GM23338 (cell line): ENCODE measurements at regions not wholly inside any gene's neighbourhood (a gene's known extent, or its start where the extent isn't known, plus 50 kb on each side); places are given as distances from the start of the nearest gene placed in this dataset.

Source experiments
- ATAC-seq: fragments of 200-7000 bp; cut with Tn5 transposase; 3 replicates; pipeline ENCODE4 v1.9.1; 2020
- DNase-seq: peaks from one replicate; pipeline ENCODE4 v3.0.0-alpha.2; 2015; ENCODE audit warnings: low spot score
- H2AFZ ChIP-seq: fragments of 200-600 bp; sonication (generic); 2 replicates; pipeline ENCODE4 v1.8.0; 2016; ENCODE audit warnings: antibody characterized with exemption, mild to moderate bottlenecking, moderate library complexity
- H3F3A ChIP-seq: fragments of 200-600 bp; sonication (generic); replicated peaks from 2 replicates; pipeline ENCODE4 v1.8.0; 2017; ENCODE audit warnings: antibody characterized with exemption, mixed run types, low read depth
- H3K27ac ChIP-seq: fragments of 200-600 bp; sonication (generic); 2 replicates; pipeline ENCODE4 v1.6.1; 2016; ENCODE audit warnings: low read depth
- H3K27me3 ChIP-seq: fragments of 200-600 bp; sonication (generic); 2 replicates; pipeline ENCODE4 v1.8.0; 2016; ENCODE audit warnings: mild to moderate bottlenecking, mixed run types, moderate library complexity; ENCODE audit not compliant: insufficient read depth
- H3K36me3 ChIP-seq: fragments of 200-600 bp; sonication (generic); 2 replicates; pipeline ENCODE4 v1.8.0; 2016; ENCODE audit warnings: mild to moderate bottlenecking; ENCODE audit not compliant: insufficient read depth
- H3K4me1 ChIP-seq: fragments of 200-600 bp; sonication (generic); 2 replicates; pipeline ENCODE4 v1.8.0; 2016; ENCODE audit warnings: mild to moderate bottlenecking, moderate library complexity; ENCODE audit not compliant: insufficient read depth
- H3K4me2 ChIP-seq: fragments of 200-600 bp; sonication (generic); 2 replicates; pipeline ENCODE4 v1.7.1; 2017; ENCODE audit warnings: mixed run types
- H3K4me3 ChIP-seq: fragments of 200-600 bp; sonication (generic); 2 replicates; pipeline ENCODE4 v1.6.1; 2016; ENCODE audit warnings: mixed run types
- H3K79me2 ChIP-seq: fragments of 200-600 bp; sonication (generic); replicated peaks from 2 replicates; pipeline ENCODE4 v1.8.0; 2017; ENCODE audit warnings: mild to moderate bottlenecking; ENCODE audit not compliant: insufficient read depth
- H3K9me2 ChIP-seq: fragments of 200-600 bp; sonication (generic); 2 replicates; pipeline ENCODE4 v1.8.0; 2017; ENCODE audit not compliant: insufficient read depth
- H4K20me1 ChIP-seq: fragments of 200-600 bp; sonication (generic); replicated peaks from 2 replicates; pipeline ENCODE4 v1.8.0; 2017; ENCODE audit warnings: mild to moderate bottlenecking; ENCODE audit not compliant: insufficient read depth
- H3K27ac Mint-ChIP-seq: 2 replicates; pipeline ENCODE4 v1.8.0; 2020; ENCODE audit warnings: inconsistent platforms, mild to moderate bottlenecking, moderate library complexity, mixed read lengths
- H3K27me3 Mint-ChIP-seq: 3 replicates; pipeline ENCODE4 v1.8.0; 2022; ENCODE audit warnings: low read depth, mild to moderate bottlenecking, moderate library complexity, mixed read lengths, inconsistent platforms; ENCODE audit not compliant: insufficient read depth, poor library complexity
- H3K36me3 Mint-ChIP-seq: 3 replicates; pipeline ENCODE4 v1.8.0; 2021; ENCODE audit warnings: low read depth, mild to moderate bottlenecking, inconsistent platforms, moderate library complexity, mixed read lengths
- H3K4me1 Mint-ChIP-seq: 3 replicates; pipeline ENCODE4 v1.8.0; 2020; ENCODE audit warnings: mild to moderate bottlenecking, inconsistent platforms, mixed read lengths
- H3K4me3 Mint-ChIP-seq: 3 replicates; pipeline ENCODE4 v1.8.0; 2021; ENCODE audit warnings: moderate library complexity, mild to moderate bottlenecking, inconsistent platforms, mixed read lengths
- H3K9me3 Mint-ChIP-seq: 3 replicates; pipeline ENCODE4 v1.8.0; 2020; ENCODE audit warnings: moderate library complexity, mild to moderate bottlenecking, inconsistent platforms, mixed read lengths
- CREB1 ChIP-seq: fragments of 250-450 bp; sonication (Bioruptor Pico); IDR thresholded peaks from 2 replicates; pipeline ENCODE4 v1.5.0; 2020; ENCODE audit warnings: low read depth, mild to moderate bottlenecking, moderate library complexity
- EZH2 ChIP-seq: fragments of 200-600 bp; sonication (generic); IDR thresholded peaks from one replicate; pipeline ENCODE4 v1.8.0; 2017; ENCODE audit warnings: antibody characterized with exemption, mild to moderate bottlenecking, low read depth; ENCODE audit not compliant: unreplicated experiment
- EZH2phosphoT487 ChIP-seq: fragments of 200-600 bp; sonication (generic); IDR thresholded peaks from one replicate; pipeline ENCODE4 v1.8.1; 2018; ENCODE audit warnings: antibody characterized with exemption; ENCODE audit not compliant: unreplicated experiment
- JUNB ChIP-seq: IDR thresholded peaks from one replicate; pipeline ENCODE4 v1.6.1; 2016; ENCODE audit warnings: antibody characterized with exemption; ENCODE audit not compliant: unreplicated experiment
- NANOG ChIP-seq: IDR thresholded peaks from 2 replicates; pipeline ENCODE4 v1.6.1; 2016; ENCODE audit warnings: antibody characterized with exemption, borderline replicate concordance
- POLR2AphosphoS5 ChIP-seq: IDR thresholded peaks from 2 replicates; pipeline ENCODE4 v1.6.1; 2016; ENCODE audit warnings: antibody characterized with exemption, low read depth
- STAT1 ChIP-seq: IDR thresholded peaks from one replicate; pipeline ENCODE4 v1.6.1; 2016; ENCODE audit warnings: antibody characterized with exemption; ENCODE audit not compliant: unreplicated experiment
- ZNF114 ChIP-seq: fragments of 250-450 bp; sonication (Bioruptor Pico); IDR thresholded peaks from 2 replicates; pipeline ENCODE4 v1.5.0; 2020; ENCODE audit warnings: mild to moderate bottlenecking, moderate library complexity
- ZNF331 ChIP-seq: fragments of 250-450 bp; sonication (Bioruptor Pico); IDR thresholded peaks from 2 replicates; pipeline ENCODE4 v1.5.0; 2020; ENCODE audit warnings: low read depth, mild to moderate bottlenecking, moderate library complexity
- TF ChIP-seq, protein P1 (sequence below), 2 experiments: fragments of 200-600 bp in 1 of 2; sonication (generic) in 1 of 2; conservative IDR thresholded peaks; 2 replicates each; pipeline versions ENCODE4 v1.5.1 to v1.6.1; 2016 to 2017; ENCODE audit warnings: antibody characterized with exemption in 2 of 2, low read depth in 2 of 2, mild to moderate bottlenecking in 2 of 2, moderate library complexity in 1 of 2
- TF ChIP-seq, protein P2 (sequence below): IDR thresholded peaks from 2 replicates; pipeline ENCODE4 v1.6.1; 2016; ENCODE audit warnings: antibody characterized with exemption
- TF ChIP-seq, protein P3 (sequence below): fragments of 250-450 bp; sonication (Bioruptor Pico); IDR thresholded peaks from 2 replicates; pipeline ENCODE4 v1.5.0; 2020; ENCODE audit warnings: mild to moderate bottlenecking, moderate library complexity
- TF ChIP-seq, protein P4 (sequence below): IDR thresholded peaks from one replicate; pipeline ENCODE4 v1.6.1; 2018; ENCODE audit warnings: antibody characterized with exemption; ENCODE audit not compliant: unreplicated experiment

DNA sequence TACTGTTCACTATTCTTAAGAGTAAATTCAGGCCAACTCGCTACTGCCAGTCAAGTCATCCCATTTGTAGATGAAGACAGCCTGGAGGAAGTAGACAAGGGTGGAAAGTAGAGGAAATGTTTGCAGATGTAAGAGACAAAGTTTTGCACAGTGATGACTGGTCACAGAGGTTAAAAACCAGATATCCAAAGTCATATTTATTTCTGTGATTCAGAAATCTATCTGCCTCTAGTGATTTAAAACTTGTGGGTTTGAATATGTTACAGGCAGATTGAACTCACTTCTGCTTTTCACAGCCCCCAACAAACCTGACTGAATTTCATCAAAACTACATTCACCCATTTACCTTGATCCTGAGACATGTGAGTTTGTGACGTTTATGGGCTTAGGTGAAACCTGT, 484.7 kb upstream of the C1orf87 start:
- Mint-ChIP-seq H3K9me3 (no peaks in the 10 kb centered on the region; the same call in 2 of the 3 replicates), H3K27me3 (no peaks in the 10 kb centered on the region), H3K4me3 (no peak overlapping the region), H3K27ac (no peak overlapping the region), H3K36me3 (no peaks in the 10 kb centered on the region), H3K4me1 (no peaks in the 10 kb centered on the region)
- no peaks in the 10 kb centered on the region for H3K9me2 ChIP-seq
- TF ChIP-seq, protein P1, sequence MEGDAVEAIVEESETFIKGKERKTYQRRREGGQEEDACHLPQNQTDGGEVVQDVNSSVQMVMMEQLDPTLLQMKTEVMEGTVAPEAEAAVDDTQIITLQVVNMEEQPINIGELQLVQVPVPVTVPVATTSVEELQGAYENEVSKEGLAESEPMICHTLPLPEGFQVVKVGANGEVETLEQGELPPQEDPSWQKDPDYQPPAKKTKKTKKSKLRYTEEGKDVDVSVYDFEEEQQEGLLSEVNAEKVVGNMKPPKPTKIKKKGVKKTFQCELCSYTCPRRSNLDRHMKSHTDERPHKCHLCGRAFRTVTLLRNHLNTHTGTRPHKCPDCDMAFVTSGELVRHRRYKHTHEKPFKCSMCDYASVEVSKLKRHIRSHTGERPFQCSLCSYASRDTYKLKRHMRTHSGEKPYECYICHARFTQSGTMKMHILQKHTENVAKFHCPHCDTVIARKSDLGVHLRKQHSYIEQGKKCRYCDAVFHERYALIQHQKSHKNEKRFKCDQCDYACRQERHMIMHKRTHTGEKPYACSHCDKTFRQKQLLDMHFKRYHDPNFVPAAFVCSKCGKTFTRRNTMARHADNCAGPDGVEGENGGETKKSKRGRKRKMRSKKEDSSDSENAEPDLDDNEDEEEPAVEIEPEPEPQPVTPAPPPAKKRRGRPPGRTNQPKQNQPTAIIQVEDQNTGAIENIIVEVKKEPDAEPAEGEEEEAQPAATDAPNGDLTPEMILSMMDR (conservative IDR thresholded peaks at IDR 0.05; ENCODE audit: low read depth in 2 of 2) = no peak
- TF ChIP-seq, protein P2, sequence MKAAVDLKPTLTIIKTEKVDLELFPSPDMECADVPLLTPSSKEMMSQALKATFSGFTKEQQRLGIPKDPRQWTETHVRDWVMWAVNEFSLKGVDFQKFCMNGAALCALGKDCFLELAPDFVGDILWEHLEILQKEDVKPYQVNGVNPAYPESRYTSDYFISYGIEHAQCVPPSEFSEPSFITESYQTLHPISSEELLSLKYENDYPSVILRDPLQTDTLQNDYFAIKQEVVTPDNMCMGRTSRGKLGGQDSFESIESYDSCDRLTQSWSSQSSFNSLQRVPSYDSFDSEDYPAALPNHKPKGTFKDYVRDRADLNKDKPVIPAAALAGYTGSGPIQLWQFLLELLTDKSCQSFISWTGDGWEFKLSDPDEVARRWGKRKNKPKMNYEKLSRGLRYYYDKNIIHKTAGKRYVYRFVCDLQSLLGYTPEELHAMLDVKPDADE = no peak
- TF ChIP-seq EZH2 (no peak), JUNB (no peak), ZNF114 (no peak), EZH2phosphoT487 (no peak), NANOG (no peak), POLR2AphosphoS5 (no peak), CREB1 (CRISPR knock-in tag) (no peak), ZNF331 (CRISPR knock-in tag) (no peak), STAT1 (no peak)
- TF ChIP-seq, protein P3, sequence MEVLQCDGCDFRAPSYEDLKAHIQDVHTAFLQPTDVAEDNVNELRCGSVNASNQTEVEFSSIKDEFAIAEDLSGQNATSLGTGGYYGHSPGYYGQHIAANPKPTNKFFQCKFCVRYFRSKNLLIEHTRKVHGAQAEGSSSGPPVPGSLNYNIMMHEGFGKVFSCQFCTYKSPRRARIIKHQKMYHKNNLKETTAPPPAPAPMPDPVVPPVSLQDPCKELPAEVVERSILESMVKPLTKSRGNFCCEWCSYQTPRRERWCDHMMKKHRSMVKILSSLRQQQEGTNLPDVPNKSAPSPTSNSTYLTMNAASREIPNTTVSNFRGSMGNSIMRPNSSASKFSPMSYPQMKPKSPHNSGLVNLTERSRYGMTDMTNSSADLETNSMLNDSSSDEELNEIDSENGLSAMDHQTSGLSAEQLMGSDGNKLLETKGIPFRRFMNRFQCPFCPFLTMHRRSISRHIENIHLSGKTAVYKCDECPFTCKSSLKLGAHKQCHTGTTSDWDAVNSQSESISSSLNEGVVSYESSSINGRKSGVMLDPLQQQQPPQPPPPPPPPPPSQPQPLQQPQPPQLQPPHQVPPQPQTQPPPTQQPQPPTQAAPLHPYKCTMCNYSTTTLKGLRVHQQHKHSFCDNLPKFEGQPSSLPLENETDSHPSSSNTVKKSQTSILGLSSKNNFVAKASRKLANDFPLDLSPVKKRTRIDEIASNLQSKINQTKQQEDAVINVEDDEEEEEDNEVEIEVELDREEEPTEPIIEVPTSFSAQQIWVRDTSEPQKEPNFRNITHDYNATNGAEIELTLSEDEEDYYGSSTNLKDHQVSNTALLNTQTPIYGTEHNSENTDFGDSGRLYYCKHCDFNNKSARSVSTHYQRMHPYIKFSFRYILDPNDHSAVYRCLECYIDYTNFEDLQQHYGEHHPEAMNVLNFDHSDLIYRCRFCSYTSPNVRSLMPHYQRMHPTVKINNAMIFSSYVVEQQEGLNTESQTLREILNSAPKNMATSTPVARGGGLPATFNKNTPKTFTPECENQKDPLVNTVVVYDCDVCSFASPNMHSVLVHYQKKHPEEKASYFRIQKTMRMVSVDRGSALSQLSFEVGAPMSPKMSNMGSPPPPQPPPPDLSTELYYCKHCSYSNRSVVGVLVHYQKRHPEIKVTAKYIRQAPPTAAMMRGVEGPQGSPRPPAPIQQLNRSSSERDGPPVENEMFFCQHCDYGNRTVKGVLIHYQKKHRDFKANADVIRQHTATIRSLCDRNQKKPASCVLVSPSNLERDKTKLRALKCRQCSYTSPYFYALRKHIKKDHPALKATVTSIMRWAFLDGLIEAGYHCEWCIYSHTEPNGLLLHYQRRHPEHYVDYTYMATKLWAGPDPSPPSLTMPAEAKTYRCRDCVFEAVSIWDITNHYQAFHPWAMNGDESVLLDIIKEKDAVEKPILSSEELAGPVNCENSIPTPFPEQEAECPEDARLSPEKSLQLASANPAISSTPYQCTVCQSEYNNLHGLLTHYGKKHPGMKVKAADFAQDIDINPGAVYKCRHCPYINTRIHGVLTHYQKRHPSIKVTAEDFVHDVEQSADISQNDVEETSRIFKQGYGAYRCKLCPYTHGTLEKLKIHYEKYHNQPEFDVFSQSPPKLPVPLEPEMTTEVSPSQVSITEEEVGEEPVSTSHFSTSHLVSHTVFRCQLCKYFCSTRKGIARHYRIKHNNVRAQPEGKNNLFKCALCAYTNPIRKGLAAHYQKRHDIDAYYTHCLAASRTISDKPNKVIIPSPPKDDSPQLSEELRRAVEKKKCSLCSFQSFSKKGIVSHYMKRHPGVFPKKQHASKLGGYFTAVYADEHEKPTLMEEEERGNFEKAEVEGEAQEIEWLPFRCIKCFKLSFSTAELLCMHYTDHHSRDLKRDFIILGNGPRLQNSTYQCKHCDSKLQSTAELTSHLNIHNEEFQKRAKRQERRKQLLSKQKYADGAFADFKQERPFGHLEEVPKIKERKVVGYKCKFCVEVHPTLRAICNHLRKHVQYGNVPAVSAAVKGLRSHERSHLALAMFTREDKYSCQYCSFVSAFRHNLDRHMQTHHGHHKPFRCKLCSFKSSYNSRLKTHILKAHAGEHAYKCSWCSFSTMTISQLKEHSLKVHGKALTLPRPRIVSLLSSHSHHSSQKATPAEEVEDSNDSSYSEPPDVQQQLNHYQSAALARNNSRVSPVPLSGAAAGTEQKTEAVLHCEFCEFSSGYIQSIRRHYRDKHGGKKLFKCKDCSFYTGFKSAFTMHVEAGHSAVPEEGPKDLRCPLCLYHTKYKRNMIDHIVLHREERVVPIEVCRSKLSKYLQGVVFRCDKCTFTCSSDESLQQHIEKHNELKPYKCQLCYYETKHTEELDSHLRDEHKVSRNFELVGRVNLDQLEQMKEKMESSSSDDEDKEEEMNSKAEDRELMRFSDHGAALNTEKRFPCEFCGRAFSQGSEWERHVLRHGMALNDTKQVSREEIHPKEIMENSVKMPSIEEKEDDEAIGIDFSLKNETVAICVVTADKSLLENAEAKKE (CRISPR knock-in tag) = no peak
- TF ChIP-seq, protein P4, sequence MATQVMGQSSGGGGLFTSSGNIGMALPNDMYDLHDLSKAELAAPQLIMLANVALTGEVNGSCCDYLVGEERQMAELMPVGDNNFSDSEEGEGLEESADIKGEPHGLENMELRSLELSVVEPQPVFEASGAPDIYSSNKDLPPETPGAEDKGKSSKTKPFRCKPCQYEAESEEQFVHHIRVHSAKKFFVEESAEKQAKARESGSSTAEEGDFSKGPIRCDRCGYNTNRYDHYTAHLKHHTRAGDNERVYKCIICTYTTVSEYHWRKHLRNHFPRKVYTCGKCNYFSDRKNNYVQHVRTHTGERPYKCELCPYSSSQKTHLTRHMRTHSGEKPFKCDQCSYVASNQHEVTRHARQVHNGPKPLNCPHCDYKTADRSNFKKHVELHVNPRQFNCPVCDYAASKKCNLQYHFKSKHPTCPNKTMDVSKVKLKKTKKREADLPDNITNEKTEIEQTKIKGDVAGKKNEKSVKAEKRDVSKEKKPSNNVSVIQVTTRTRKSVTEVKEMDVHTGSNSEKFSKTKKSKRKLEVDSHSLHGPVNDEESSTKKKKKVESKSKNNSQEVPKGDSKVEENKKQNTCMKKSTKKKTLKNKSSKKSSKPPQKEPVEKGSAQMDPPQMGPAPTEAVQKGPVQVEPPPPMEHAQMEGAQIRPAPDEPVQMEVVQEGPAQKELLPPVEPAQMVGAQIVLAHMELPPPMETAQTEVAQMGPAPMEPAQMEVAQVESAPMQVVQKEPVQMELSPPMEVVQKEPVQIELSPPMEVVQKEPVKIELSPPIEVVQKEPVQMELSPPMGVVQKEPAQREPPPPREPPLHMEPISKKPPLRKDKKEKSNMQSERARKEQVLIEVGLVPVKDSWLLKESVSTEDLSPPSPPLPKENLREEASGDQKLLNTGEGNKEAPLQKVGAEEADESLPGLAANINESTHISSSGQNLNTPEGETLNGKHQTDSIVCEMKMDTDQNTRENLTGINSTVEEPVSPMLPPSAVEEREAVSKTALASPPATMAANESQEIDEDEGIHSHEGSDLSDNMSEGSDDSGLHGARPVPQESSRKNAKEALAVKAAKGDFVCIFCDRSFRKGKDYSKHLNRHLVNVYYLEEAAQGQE = no peak
- no peaks in the 10 kb centered on the region for H3F3A ChIP-seq
- DNase-seq = no peak
- no peaks in the 10 kb centered on the region for H3K27me3 ChIP-seq
- H2AFZ ChIP-seq = no peak overlapping the region
- no peak overlapping the region for H3K27ac ChIP-seq
- H3K4me1 ChIP-seq = no peaks in the 10 kb centered on the region
- H4K20me1 ChIP-seq = no peaks in the 10 kb centered on the region
- no peak overlapping the region for H3K4me2 ChIP-seq
- H3K4me3 ChIP-seq = no peak overlapping the region
- ATAC-seq = no peak
- no peaks in the 10 kb centered on the region for H3K36me3 ChIP-seq
- H3K79me2 ChIP-seq = no peaks in the 10 kb centered on the region
